OCI-LY7 (cell line): ENCODE measurements at regions not wholly inside any gene's neighbourhood (a gene's known extent, or its start where the extent isn't known, plus 50 kb on each side); places are given as distances from the start of the nearest gene placed in this dataset.

Experiments
- BruUV-seq: library from RNA; stranded (reverse); fragments of 400-500 nt; replicated peaks from 2 replicates; lab custom pipeline; 2021; lab: Mats Ljungman, UMichigan
- CTCF ChIA-PET: fragments of 300-600 bp; sonication (Branson Sonifier 250); formaldehyde crosslinking; loops from one replicate; lab custom pipeline; 2022; ENCODE audit warnings: antibody characterized with exemption; ENCODE audit not compliant: unreplicated experiment; lab: Charles Lee
- POLR2A ChIA-PET: fragments of 300-600 bp; sonication (Branson Sonifier 250); formaldehyde crosslinking; loops from one replicate; lab custom pipeline; 2022; ENCODE audit warnings: antibody characterized with exemption; lab: Charles Lee
- DNase-seq: peaks from one replicate; pipeline ENCODE4 v3.0.0-alpha.2; 2015; ENCODE audit warnings: low spot score
- H2AFZ ChIP-seq: fragments of 200-600 bp; sonication (generic), shearing (Covaris generic); 2 replicates; pipeline ENCODE4 v1.6.1; 2014; ENCODE audit warnings: mild to moderate bottlenecking, antibody characterized with exemption, low read length, moderate library complexity
- H3K27ac ChIP-seq: fragments of 200-600 bp; sonication (generic); 2 replicates; pipeline ENCODE4 v1.5.1; 2014; ENCODE audit warnings: mixed run types, low read depth, mild to moderate bottlenecking, moderate library complexity, low read length, inconsistent platforms; ENCODE audit not compliant: poor library complexity, severe bottlenecking
- H3K36me3 ChIP-seq: fragments of 200-600 bp; sonication (generic); 2 replicates; pipeline ENCODE4 v1.6.1; 2014; ENCODE audit warnings: mild to moderate bottlenecking, antibody characterized with exemption, low read length, moderate library complexity, mixed read lengths; ENCODE audit not compliant: insufficient read depth
- H3K4me1 ChIP-seq: fragments of 200-600 bp; sonication (generic); 2 replicates; pipeline ENCODE4 v1.5.1; 2014; ENCODE audit warnings: mild to moderate bottlenecking, low read length; ENCODE audit not compliant: insufficient read depth, poor library complexity, severe bottlenecking
- H3K4me2 ChIP-seq: fragments of 200-600 bp; sonication (generic); 2 replicates; pipeline ENCODE4 v1.6.1; 2014; ENCODE audit warnings: mild to moderate bottlenecking, low read length
- H3K4me3 ChIP-seq: fragments of 200-600 bp; sonication (generic); 2 replicates; pipeline ENCODE4 v1.5.1; 2014; ENCODE audit warnings: mild to moderate bottlenecking, low read depth, low read length; ENCODE audit not compliant: poor library complexity, severe bottlenecking
- H3K79me2 ChIP-seq: fragments of 200-600 bp; sonication (generic); 2 replicates; pipeline ENCODE4 v1.6.1; 2016; ENCODE audit warnings: low read depth, mild to moderate bottlenecking, low read length, moderate library complexity, mixed read lengths; ENCODE audit not compliant: insufficient read depth
- H3K9me2 ChIP-seq: fragments of 200-600 bp; sonication (generic); 2 replicates; pipeline ENCODE4 v1.6.1; 2016; ENCODE audit warnings: mild to moderate bottlenecking, low read length, mixed read lengths; ENCODE audit not compliant: insufficient read depth
- H3K9me3 ChIP-seq: fragments of 200-600 bp; sonication (generic); 2 replicates; pipeline ENCODE4 v1.6.1; 2014; ENCODE audit warnings: mild to moderate bottlenecking, mixed run types, low read length, mixed read lengths
- H4K20me1 ChIP-seq: fragments of 200-600 bp; sonication (generic); 2 replicates; pipeline ENCODE4 v1.6.1; 2014; ENCODE audit warnings: mild to moderate bottlenecking, antibody characterized with exemption, low read length, moderate library complexity, mixed read lengths; ENCODE audit not compliant: insufficient read depth
- EZH2phosphoT487 ChIP-seq: fragments of 200-600 bp; sonication (generic); IDR thresholded peaks from 2 replicates; pipeline ENCODE4 v1.6.1; 2018; ENCODE audit warnings: low read depth, borderline replicate concordance, mild to moderate bottlenecking, mixed run types, antibody characterized with exemption, low read length, moderate library complexity, mixed read lengths
- intact Hi-C: fragments of 100-400 bp; cut with micrococcal nuclease; formaldehyde crosslinking; loops from one replicate; pipeline ENCODE4 v1.10.0; 2022; ENCODE audit not compliant: unreplicated experiment
- TF ChIP-seq, protein P1 (sequence below): fragments of 200-600 bp; sonication (generic); conservative IDR thresholded peaks from 2 replicates; pipeline ENCODE4 v1.5.1; 2014; ENCODE audit warnings: mild to moderate bottlenecking, antibody characterized with exemption, low read length, moderate library complexity, mixed read lengths

DNA sequence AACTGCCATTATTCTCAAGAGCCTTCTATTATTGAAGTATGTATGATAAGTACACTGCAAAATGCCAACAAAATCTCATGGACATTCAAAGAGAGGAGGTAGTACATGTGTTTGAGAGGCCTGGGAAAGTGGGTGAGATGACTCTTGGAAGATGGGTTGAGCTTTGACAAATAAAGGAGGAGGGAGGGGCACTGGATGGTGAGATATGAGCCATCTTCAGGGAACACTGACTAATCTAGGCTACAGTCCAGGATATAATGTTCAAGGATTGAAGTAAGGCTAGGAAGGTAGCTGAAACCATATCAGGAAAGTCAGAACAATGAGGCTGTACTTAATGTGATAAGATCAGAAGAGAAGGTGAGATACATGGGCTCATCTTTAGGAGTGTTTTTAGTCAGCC is 559.7 kb downstream of the ZEB2 start:
- POLR2A ChIA-PET: interaction anchor here (0.5 to 1.6 kb wide), 4 partner anchors 8 to 394 kb away, joined by 3 to 5 read pairs (median 3); no protein-coding TSS in a partner anchor
- CTCF ChIA-PET: no interaction called here

DNA sequence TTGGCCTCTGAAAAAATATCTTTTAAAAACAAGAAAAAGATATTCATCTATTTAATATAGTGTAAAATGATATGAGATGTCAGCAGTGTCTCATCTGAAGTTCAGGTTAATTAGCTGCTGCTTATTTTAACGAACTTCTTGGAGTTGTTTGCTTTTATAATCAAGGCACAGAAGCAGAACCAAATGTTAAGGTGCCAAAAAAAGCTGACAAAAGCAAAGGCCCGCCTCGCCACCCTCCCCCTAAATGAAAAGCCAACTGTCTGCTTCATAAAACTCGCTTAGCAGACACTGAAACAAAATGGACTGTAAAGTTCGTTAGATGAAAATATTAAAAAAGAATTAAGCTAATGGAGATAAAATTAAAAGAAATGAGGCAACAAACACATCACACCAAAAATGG is 562.6 kb downstream of the ZEB2 start:
- no TSS peak for BruUV-seq
- H3K27ac ChIP-seq: no peak overlapping the region
- H3K4me3 ChIP-seq: no peak overlapping the region
- H3K4me2 ChIP-seq: no peak overlapping the region
- intact Hi-C loops: no loop called here
- ChIA-PET CTCF (no interaction called here), POLR2A (no interaction called here)
- H3K9me2 ChIP-seq: no peaks in the 10 kb centered on the region
- H3K4me1 ChIP-seq: no peaks in the 10 kb centered on the region
- H2AFZ ChIP-seq: no peak overlapping the region
- no peak for TF ChIP-seq EZH2phosphoT487
- TF ChIP-seq, protein P1, sequence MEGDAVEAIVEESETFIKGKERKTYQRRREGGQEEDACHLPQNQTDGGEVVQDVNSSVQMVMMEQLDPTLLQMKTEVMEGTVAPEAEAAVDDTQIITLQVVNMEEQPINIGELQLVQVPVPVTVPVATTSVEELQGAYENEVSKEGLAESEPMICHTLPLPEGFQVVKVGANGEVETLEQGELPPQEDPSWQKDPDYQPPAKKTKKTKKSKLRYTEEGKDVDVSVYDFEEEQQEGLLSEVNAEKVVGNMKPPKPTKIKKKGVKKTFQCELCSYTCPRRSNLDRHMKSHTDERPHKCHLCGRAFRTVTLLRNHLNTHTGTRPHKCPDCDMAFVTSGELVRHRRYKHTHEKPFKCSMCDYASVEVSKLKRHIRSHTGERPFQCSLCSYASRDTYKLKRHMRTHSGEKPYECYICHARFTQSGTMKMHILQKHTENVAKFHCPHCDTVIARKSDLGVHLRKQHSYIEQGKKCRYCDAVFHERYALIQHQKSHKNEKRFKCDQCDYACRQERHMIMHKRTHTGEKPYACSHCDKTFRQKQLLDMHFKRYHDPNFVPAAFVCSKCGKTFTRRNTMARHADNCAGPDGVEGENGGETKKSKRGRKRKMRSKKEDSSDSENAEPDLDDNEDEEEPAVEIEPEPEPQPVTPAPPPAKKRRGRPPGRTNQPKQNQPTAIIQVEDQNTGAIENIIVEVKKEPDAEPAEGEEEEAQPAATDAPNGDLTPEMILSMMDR: no peak
- H3K36me3 ChIP-seq: no peaks in the 10 kb centered on the region
- no peak for DNase-seq
- no peaks in the 10 kb centered on the region for H3K79me2 ChIP-seq
- no peaks in the 10 kb centered on the region for H4K20me1 ChIP-seq
- H3K9me3 ChIP-seq: no peaks in the 10 kb centered on the region

More for the DNA sequence above, 559.7 kb downstream of the ZEB2 start:
- BruUV-seq: no TSS peak
- intact Hi-C loops: no loop called here
- Histone ChIP-seq H3K79me2 (no peaks in the 10 kb centered on the region), H4K20me1 (no peaks in the 10 kb centered on the region), H3K4me2 (no peak overlapping the region), H3K9me2 (no peaks in the 10 kb centered on the region), H2AFZ (no peak overlapping the region), H3K4me1 (no peaks in the 10 kb centered on the region), H3K4me3 (no peak overlapping the region), H3K9me3 (no peaks in the 10 kb centered on the region), H3K27ac (no peak overlapping the region), H3K36me3 (no peaks in the 10 kb centered on the region)
- TF ChIP-seq, protein P1: no peak
- TF ChIP-seq EZH2phosphoT487: no peak
- DNase-seq: no peak

DNA sequence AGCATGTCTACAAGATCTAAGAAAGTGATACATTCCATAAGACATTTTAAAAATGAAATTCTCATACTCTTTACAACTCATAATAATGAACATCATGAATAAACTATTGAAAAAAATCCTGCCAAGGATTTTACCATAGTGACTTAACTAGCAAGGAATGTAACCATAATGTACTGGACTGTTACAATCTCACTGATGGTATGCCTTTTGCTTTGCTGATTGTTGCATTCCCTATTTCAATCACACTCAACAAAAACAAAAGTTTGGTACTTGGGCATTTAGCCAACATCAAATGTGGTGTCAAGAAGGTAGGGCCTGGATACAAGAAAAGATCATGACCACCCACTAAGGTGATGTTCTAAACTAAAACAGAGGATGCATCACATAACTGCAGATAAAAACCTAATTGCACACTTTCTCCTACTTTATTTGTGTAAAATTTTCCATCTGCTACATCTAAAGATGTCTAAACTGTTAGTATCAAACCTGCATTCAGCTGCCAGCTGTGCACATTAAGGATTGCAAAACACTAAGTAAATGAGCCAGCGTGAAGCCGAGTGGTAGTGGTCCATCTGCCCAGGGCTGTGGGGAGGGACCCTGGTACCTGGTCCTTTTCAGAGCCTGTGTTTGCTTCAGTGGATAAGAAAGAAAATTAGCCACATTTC is 564.4 kb downstream of the ZEB2 start:
- no peaks in the 10 kb centered on the region for H3K9me2 ChIP-seq
- ChIA-PET POLR2A (no interaction called here), CTCF (no interaction called here)
- H3K4me2 ChIP-seq: no peak overlapping the region
- no peaks in the 10 kb centered on the region for H3K4me1 ChIP-seq
- no TSS peak for BruUV-seq
- H3K4me3 ChIP-seq: no peak overlapping the region
- H3K79me2 ChIP-seq: no peaks in the 10 kb centered on the region
- no peak for DNase-seq
- TF ChIP-seq EZH2phosphoT487: no peak
- TF ChIP-seq, protein P1: no peak
- no peak overlapping the region for H3K27ac ChIP-seq
- H3K9me3 ChIP-seq: no peaks in the 10 kb centered on the region
- intact Hi-C loops: no loop called here
- no peak overlapping the region for H2AFZ ChIP-seq
- no peaks in the 10 kb centered on the region for H4K20me1 ChIP-seq
- H3K36me3 ChIP-seq: no peaks in the 10 kb centered on the region
